ENCODE measurements at regions not wholly inside any gene's neighbourhood (a gene's known extent, or its start where the extent isn't known, plus 50 kb on each side); places are given as distances from the start of the nearest gene placed in this dataset.
A peak's percentile ranks its signal among the peaks of the same experiment; 100 is the strongest.

GRCh38 chr2:19560785-19561184 lies 202.4 kb upstream of the OSR1 start:
- H3K27ac Mint-ChIP-seq, result no peak overlapping the region
- H3K36me3 ChIP-seq (ENCODE audit: control insufficient read depth, insufficient read depth, low read length), result no peaks in the 10 kb centered on the region
- no peak overlapping the region for H3K4me3 Mint-ChIP-seq
- no peaks in the 10 kb centered on the region for H3K36me3 Mint-ChIP-seq
- H3K4me1 Mint-ChIP-seq, result peaks cover 0 to 2% (median 0%) of the 10 kb centered on the region in 4 donors
- H3K9me3 ChIP-seq (ENCODE audit: control insufficient read depth in 2 of 2, low read length in 2 of 2), result no peaks in the 10 kb centered on the region
- H3K27me3 ChIP-seq (ENCODE audit: control insufficient read depth, insufficient read depth, low read length), result no peaks in the 10 kb centered on the region
- no peak for ATAC-seq (ENCODE audit: low read depth in 2 of 2)
- DNase-seq, result no peak
- H3K9me3 Mint-ChIP-seq, result peaks cover 0 to under 1% (median 0%) of the 10 kb centered on the region in 7 donors
- no peak overlapping the region for H3K4me3 ChIP-seq (ENCODE audit: low read depth, low read length)
- H3K4me1 ChIP-seq (ENCODE audit: control insufficient read depth, insufficient read depth, low read length, poor library complexity, severe bottlenecking), result no peaks in the 10 kb centered on the region
- H3K27ac ChIP-seq (ENCODE audit: insufficient read depth, low read length, poor library complexity, severe bottlenecking), result no peak overlapping the region
- peaks cover 22% of the 10 kb centered on the region for H3K27me3 Mint-ChIP-seq

GRCh38 chr2:19559596-19560240 lies 201.3 kb upstream of the OSR1 start:
- Histone ChIP-seq H3K4me3 (ENCODE audit: low read depth, low read length) (no peak overlapping the region), H3K27me3 (ENCODE audit: control insufficient read depth, insufficient read depth, low read length) (no peaks in the 10 kb centered on the region), H3K27ac (ENCODE audit: insufficient read depth, low read length, poor library complexity, severe bottlenecking) (no peak overlapping the region), H3K9me3 (ENCODE audit: control insufficient read depth in 2 of 2, low read length in 2 of 2) (no peaks in the 10 kb centered on the region), H3K36me3 (ENCODE audit: control insufficient read depth, insufficient read depth, low read length) (no peaks in the 10 kb centered on the region), H3K4me1 (ENCODE audit: control insufficient read depth, insufficient read depth, low read length, poor library complexity, severe bottlenecking) (no peaks in the 10 kb centered on the region)
- Mint-ChIP-seq H3K4me3 (no peak overlapping the region), H3K27me3 (peaks cover 22% of the 10 kb centered on the region), H3K4me1 (peaks cover 0 to 2% (median 0%) of the 10 kb centered on the region in 4 donors), H3K36me3 (no peaks in the 10 kb centered on the region), H3K9me3 (peaks cover 0 to 4% (median 0%) of the 10 kb centered on the region in 7 donors), H3K27ac (no peak overlapping the region)
- ATAC-seq (ENCODE audit: low read depth in 2 of 2), result no peak
- peak in 1 of 3 donors; percentile 10 for DNase-seq

- Mint-ChIP-seq H3K27me3 (peaks cover 13% of the 10 kb centered on the region), H3K36me3 (no peaks in the 10 kb centered on the region), H3K9me3 (peaks cover 0 to 4% (median 0%) of the 10 kb centered on the region in 7 donors), H3K4me1 (peaks cover 0 to 2% (median 0%) of the 10 kb centered on the region in 4 donors), H3K4me3 (no peak overlapping the region), H3K27ac (no peak overlapping the region)
- Histone ChIP-seq H3K4me3 (ENCODE audit: low read depth, low read length) (no peak overlapping the region), H3K27ac (ENCODE audit: insufficient read depth, low read length, poor library complexity, severe bottlenecking) (no peak overlapping the region), H3K4me1 (ENCODE audit: control insufficient read depth, insufficient read depth, low read length, poor library complexity, severe bottlenecking) (no peaks in the 10 kb centered on the region), H3K9me3 (ENCODE audit: control insufficient read depth in 2 of 2, low read length in 2 of 2) (no peaks in the 10 kb centered on the region), H3K36me3 (ENCODE audit: control insufficient read depth, insufficient read depth, low read length) (no peaks in the 10 kb centered on the region), H3K27me3 (ENCODE audit: control insufficient read depth, insufficient read depth, low read length) (no peaks in the 10 kb centered on the region)
- DNase-seq (no peak), ATAC-seq (ENCODE audit: low read depth in 2 of 2) (no peak)
These were observed 198.2 kb upstream of the OSR1 start for GRCh38 chr2:19556648-19557047.

GRCh38 chr2:19554520-19554919 lies 196.1 kb upstream of the OSR1 start:
- no peaks in the 10 kb centered on the region for H3K36me3 ChIP-seq (ENCODE audit: control insufficient read depth, insufficient read depth, low read length)
- no peak overlapping the region for H3K4me3 Mint-ChIP-seq
- DNase-seq (no peak), ATAC-seq (ENCODE audit: low read depth in 2 of 2) (no peak)
- peaks cover 0 to 5% (median 0%) of the 10 kb centered on the region in 4 donors for H3K4me1 Mint-ChIP-seq
- H3K27ac ChIP-seq (ENCODE audit: insufficient read depth, low read length, poor library complexity, severe bottlenecking), result no peak overlapping the region
- H3K36me3 Mint-ChIP-seq, result no peaks in the 10 kb centered on the region
- H3K4me1 ChIP-seq (ENCODE audit: control insufficient read depth, insufficient read depth, low read length, poor library complexity, severe bottlenecking), result no peaks in the 10 kb centered on the region
- H3K27me3 Mint-ChIP-seq, result peaks cover 7% of the 10 kb centered on the region
- H3K9me3 Mint-ChIP-seq, result peaks cover 0 to 4% (median 0%) of the 10 kb centered on the region in 7 donors
- H3K27me3 ChIP-seq (ENCODE audit: control insufficient read depth, insufficient read depth, low read length), result no peaks in the 10 kb centered on the region
- H3K4me3 ChIP-seq (ENCODE audit: low read depth, low read length), result no peak overlapping the region
- no peaks in the 10 kb centered on the region for H3K9me3 ChIP-seq (ENCODE audit: control insufficient read depth in 2 of 2, low read length in 2 of 2)
- H3K27ac Mint-ChIP-seq, result no peak overlapping the region

- DNase-seq, result no peak
- peaks cover 0 to 5% (median 0%) of the 10 kb centered on the region in 4 donors for H3K4me1 Mint-ChIP-seq
- no peaks in the 10 kb centered on the region for H3K4me1 ChIP-seq (ENCODE audit: control insufficient read depth, insufficient read depth, low read length, poor library complexity, severe bottlenecking)
- no peaks in the 10 kb centered on the region for H3K9me3 ChIP-seq (ENCODE audit: control insufficient read depth in 2 of 2, low read length in 2 of 2)
- H3K36me3 Mint-ChIP-seq, result no peaks in the 10 kb centered on the region
- H3K27me3 ChIP-seq (ENCODE audit: control insufficient read depth, insufficient read depth, low read length), result no peaks in the 10 kb centered on the region
- no peak overlapping the region for H3K4me3 ChIP-seq (ENCODE audit: low read depth, low read length)
- no peak overlapping the region for H3K27ac Mint-ChIP-seq
- no peak overlapping the region for H3K4me3 Mint-ChIP-seq
- no peak for ATAC-seq (ENCODE audit: low read depth in 2 of 2)
- no peak overlapping the region for H3K27ac ChIP-seq (ENCODE audit: insufficient read depth, low read length, poor library complexity, severe bottlenecking)
- H3K36me3 ChIP-seq (ENCODE audit: control insufficient read depth, insufficient read depth, low read length), result no peaks in the 10 kb centered on the region
- peaks cover 7% of the 10 kb centered on the region for H3K27me3 Mint-ChIP-seq
- peaks cover 0 to 4% (median 0%) of the 10 kb centered on the region in 7 donors for H3K9me3 Mint-ChIP-seq
These were observed 193.8 kb upstream of the OSR1 start for GRCh38 chr2:19552270-19552669.

- H3K36me3 ChIP-seq (ENCODE audit: control insufficient read depth, insufficient read depth, low read length), result no peaks in the 10 kb centered on the region
- ATAC-seq (ENCODE audit: low read depth in 2 of 2) (no peak), DNase-seq (no peak)
- no peaks in the 10 kb centered on the region for H3K27me3 ChIP-seq (ENCODE audit: control insufficient read depth, insufficient read depth, low read length)
- Mint-ChIP-seq H3K9me3 (peaks cover 0 to 3% (median 0%) of the 10 kb centered on the region in 7 donors), H3K27ac (no peak overlapping the region), H3K36me3 (no peaks in the 10 kb centered on the region), H3K4me3 (no peak overlapping the region), H3K27me3 (no peaks in the 10 kb centered on the region), H3K4me1 (peaks cover 0 to 5% (median 0%) of the 10 kb centered on the region in 4 donors)
- H3K4me1 ChIP-seq (ENCODE audit: control insufficient read depth, insufficient read depth, low read length, poor library complexity, severe bottlenecking), result no peaks in the 10 kb centered on the region
- no peak overlapping the region for H3K27ac ChIP-seq (ENCODE audit: insufficient read depth, low read length, poor library complexity, severe bottlenecking)
- no peak overlapping the region for H3K4me3 ChIP-seq (ENCODE audit: low read depth, low read length)
- H3K9me3 ChIP-seq (ENCODE audit: control insufficient read depth in 2 of 2, low read length in 2 of 2), result no peaks in the 10 kb centered on the region
These were observed 192.3 kb upstream of the OSR1 start for GRCh38 chr2:19550750-19551149.

GRCh38 chr2:19549821-19550220 lies 191.4 kb upstream of the OSR1 start:
- Histone ChIP-seq H3K27ac (ENCODE audit: insufficient read depth, low read length, poor library complexity, severe bottlenecking) (no peak overlapping the region), H3K9me3 (ENCODE audit: control insufficient read depth in 2 of 2, low read length in 2 of 2) (no peaks in the 10 kb centered on the region), H3K4me1 (ENCODE audit: control insufficient read depth, insufficient read depth, low read length, poor library complexity, severe bottlenecking) (no peaks in the 10 kb centered on the region), H3K4me3 (ENCODE audit: low read depth, low read length) (no peak overlapping the region), H3K36me3 (ENCODE audit: control insufficient read depth, insufficient read depth, low read length) (no peaks in the 10 kb centered on the region), H3K27me3 (ENCODE audit: control insufficient read depth, insufficient read depth, low read length) (no peaks in the 10 kb centered on the region)
- no peaks in the 10 kb centered on the region for H3K27me3 Mint-ChIP-seq
- H3K27ac Mint-ChIP-seq, result no peak overlapping the region
- H3K4me3 Mint-ChIP-seq, result no peak overlapping the region
- peaks cover 0 to 5% (median 0%) of the 10 kb centered on the region in 4 donors for H3K4me1 Mint-ChIP-seq
- H3K9me3 Mint-ChIP-seq, result peaks cover 0 to 2% (median 0%) of the 10 kb centered on the region in 7 donors
- ATAC-seq (ENCODE audit: low read depth in 2 of 2), result no peak
- DNase-seq, result no peak
- no peaks in the 10 kb centered on the region for H3K36me3 Mint-ChIP-seq

GRCh38 chr2:19548116-19548515 lies 189.7 kb upstream of the OSR1 start:
- H3K27ac Mint-ChIP-seq, result no peak overlapping the region
- Histone ChIP-seq H3K9me3 (ENCODE audit: control insufficient read depth in 2 of 2, low read length in 2 of 2) (no peaks in the 10 kb centered on the region), H3K4me3 (ENCODE audit: low read depth, low read length) (no peak overlapping the region), H3K27ac (ENCODE audit: insufficient read depth, low read length, poor library complexity, severe bottlenecking) (no peak overlapping the region), H3K27me3 (ENCODE audit: control insufficient read depth, insufficient read depth, low read length) (no peaks in the 10 kb centered on the region), H3K4me1 (ENCODE audit: control insufficient read depth, insufficient read depth, low read length, poor library complexity, severe bottlenecking) (no peaks in the 10 kb centered on the region), H3K36me3 (ENCODE audit: control insufficient read depth, insufficient read depth, low read length) (no peaks in the 10 kb centered on the region)
- no peak for ATAC-seq (ENCODE audit: low read depth in 2 of 2)
- DNase-seq, result no peak
- peaks cover 0 to 4% (median 0%) of the 10 kb centered on the region in 7 donors for H3K9me3 Mint-ChIP-seq
- H3K36me3 Mint-ChIP-seq, result no peaks in the 10 kb centered on the region
- H3K27me3 Mint-ChIP-seq, result no peaks in the 10 kb centered on the region
- no peak overlapping the region for H3K4me3 Mint-ChIP-seq
- peaks cover 0 to 5% (median 0%) of the 10 kb centered on the region in 4 donors for H3K4me1 Mint-ChIP-seq

Data from CD4-positive, CD25-positive, alpha-beta regulatory T cell (primary cell).